Transverse colon (tissue), 4 donors: ENCODE measurements at regions not wholly inside any gene's neighbourhood (a gene's known extent, or its start where the extent isn't known, plus 50 kb on each side); places are given as distances from the start of the nearest gene placed in this dataset.

Experiments used
- CTCF ChIP-seq, 5 experiments: fragments of 200-600 bp in 3 of 5; fragments of 450-650 bp in 2 of 5; sonication (generic) in 3 of 5; IDR thresholded peaks; 1 replicate in 2 of 5; 2 replicates in 3 of 5; pipeline ENCODE4 v1.5.1; 2016 to 2017; ENCODE audit warnings: antibody characterized with exemption in 5 of 5, inconsistent platforms in 3 of 5, mild to moderate bottlenecking in 2 of 5, moderate library complexity in 1 of 5
- POLR2A ChIP-seq: fragments of 450-650 bp; IDR thresholded peaks from one replicate; pipeline ENCODE4 v1.6.1; 2016; ENCODE audit warnings: antibody characterized with exemption, mild to moderate bottlenecking, moderate library complexity
- POLR2AphosphoS5 ChIP-seq, 3 donors: sonication (generic); formaldehyde crosslinking; IDR thresholded peaks; one replicate each; pipeline ENCODE4 v1.6.1; 2016; ENCODE audit warnings: antibody characterized with exemption in 3 of 3

- TF ChIP-seq POLR2AphosphoS5 (IDR thresholded peaks at IDR 0.05) (no peak), CTCF (IDR thresholded peaks at IDR 0.05) (no peak), POLR2A (no peak)
These were observed 212.7 kb upstream of the FGGY start for GRCh38 chr1:59083946-59084865.
